ENCODE measurements at regions not wholly inside any gene's neighbourhood (a gene's known extent, or its start where the extent isn't known, plus 50 kb on each side); places are given as distances from the start of the nearest gene placed in this dataset.

DNA sequence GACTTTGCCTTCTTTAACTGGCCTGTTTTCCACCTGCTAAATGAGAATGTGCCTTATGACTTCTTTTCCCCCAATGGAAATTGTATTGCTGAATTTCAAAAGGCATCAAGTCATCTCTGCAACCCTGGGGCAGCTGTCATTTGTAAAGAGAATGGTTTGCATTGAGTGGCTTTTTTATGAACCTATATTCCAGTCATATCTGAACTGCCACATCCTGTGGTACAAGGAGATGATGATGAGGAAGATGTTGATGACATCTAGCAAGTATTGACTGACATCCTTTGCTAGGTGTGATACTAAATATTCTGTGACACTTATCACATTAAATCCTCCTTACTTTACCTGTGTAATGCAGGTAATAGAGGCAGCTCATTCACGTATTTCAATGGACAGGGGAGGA lies 88.3 kb upstream of the KIAA1217 start:
- DNase-seq (ENCODE audit: low spot score): no peak

DNA sequence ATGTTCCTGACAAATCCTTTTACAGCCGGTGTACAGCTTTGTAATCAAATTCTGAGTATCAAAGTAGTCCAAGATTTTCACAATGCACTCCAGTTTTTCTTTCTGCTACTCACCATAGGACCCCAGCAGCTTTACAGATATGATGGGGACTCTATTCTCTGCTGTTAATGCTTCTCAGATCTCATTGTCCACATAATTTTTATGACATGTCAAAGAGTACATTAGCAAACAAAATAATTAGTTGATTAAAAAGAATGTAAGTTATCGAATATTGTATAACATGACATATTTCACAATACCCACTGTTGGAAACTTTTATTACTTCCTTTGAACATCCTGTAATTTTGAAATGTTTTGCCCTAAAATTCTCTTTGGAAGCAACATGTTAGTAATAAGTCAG lies 81.4 kb upstream of the KIAA1217 start:
- DNase-seq (ENCODE audit: low spot score): no peak

- DNase-seq (ENCODE audit: low spot score): no peak
Measured at GRCh38 chr10:24128066-24128730, 80.7 kb upstream of the KIAA1217 start.

GRCh38 chr10:24132741-24133140 lies 76.2 kb upstream of the KIAA1217 start:
- no peak for DNase-seq (ENCODE audit: low spot score)

GRCh38 chr10:24133835-24134234 lies 75.1 kb upstream of the KIAA1217 start:
- DNase-seq (ENCODE audit: low spot score): no peak

- no peak for DNase-seq (ENCODE audit: low spot score)
Measured at GRCh38 chr10:24136070-24136469, 72.9 kb upstream of the KIAA1217 start.

- no peak for DNase-seq (ENCODE audit: low spot score)
Measured at GRCh38 chr10:24147321-24147720, 61.6 kb upstream of the KIAA1217 start.

DNA sequence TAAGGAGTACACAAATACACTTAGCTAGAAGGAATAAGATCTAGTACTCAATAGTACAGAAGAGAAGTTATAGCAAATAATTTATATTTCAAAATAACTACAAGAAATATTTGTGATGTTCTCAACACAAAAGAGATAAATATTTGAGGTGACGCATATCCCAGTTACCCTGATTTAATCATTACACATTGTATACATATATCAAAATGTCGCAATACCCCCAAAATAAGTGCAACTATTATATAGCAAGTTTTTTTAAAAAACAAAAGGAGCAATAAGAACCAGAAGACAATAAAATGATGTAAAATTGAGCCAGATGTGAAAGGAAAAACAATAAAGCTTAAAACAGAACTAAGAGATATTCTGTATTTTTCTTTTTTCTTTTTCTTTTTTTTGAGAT lies 59.3 kb upstream of the KIAA1217 start:
- no peak for DNase-seq (ENCODE audit: low spot score)

DNA sequence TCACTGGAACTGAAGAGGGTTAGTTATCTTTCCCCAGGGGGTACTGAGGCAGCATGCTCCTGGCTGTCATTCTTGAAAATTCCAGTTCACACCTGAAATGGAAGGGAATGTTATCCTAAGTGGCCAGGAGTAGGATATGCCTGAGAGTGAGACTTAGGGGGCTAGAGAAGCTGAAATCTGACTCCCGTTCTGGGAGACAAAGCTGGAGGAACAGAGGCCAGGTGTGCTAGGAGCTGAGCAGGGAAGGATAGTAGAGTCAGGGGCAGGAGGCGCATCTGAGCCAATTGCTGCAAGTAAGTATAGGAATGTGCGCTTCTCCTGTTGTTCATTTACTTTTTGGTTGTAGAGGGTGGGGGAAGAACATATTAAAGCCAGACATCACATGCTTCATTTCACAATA lies 58.1 kb upstream of the KIAA1217 start:
- no peak for DNase-seq (ENCODE audit: low spot score)

- DNase-seq (ENCODE audit: low spot score): no peak
Measured at GRCh38 chr10:24152270-24152669, 56.7 kb upstream of the KIAA1217 start.

DNA sequence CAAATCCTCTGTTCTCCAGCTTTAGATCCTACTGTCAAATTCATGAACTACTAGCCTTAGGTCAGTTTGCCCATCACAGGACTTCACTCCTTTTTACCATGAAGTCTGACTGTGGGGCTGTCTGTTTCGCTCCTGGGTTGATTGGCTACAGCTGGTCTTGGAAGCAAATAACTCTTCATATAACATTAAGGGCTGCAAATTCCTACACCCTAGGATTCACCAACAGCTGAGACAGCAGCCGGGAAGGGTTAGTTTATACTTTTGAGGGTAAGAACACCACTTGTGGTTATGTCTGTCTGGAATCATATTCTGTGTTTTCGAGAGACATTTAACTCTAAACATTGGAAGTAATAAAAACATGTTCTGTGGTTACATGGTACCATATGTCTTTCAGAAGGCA lies 55.9 kb upstream of the KIAA1217 start:
- no peak for DNase-seq (ENCODE audit: low spot score)

DNA sequence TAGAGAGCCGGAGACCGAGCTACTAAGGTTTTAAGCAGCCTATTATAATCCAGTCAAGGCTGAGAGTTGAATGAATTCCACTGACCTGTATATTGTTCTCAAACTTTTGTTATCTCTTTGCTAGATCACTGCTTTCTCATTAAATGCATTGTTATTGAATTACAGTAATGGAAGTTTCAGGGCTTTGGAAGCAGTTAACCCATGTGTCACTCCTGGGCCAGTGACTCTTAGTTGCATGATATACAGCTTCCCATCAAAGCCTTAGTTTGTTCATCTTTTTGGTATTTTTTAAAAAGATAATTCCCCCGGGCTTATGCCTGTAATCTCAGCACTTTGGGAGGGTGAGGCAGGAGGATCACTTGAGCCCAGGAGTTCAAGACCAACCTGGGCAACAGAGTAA lies 55.4 kb upstream of the KIAA1217 start:
- DNase-seq (ENCODE audit: low spot score): no peak

DNA sequence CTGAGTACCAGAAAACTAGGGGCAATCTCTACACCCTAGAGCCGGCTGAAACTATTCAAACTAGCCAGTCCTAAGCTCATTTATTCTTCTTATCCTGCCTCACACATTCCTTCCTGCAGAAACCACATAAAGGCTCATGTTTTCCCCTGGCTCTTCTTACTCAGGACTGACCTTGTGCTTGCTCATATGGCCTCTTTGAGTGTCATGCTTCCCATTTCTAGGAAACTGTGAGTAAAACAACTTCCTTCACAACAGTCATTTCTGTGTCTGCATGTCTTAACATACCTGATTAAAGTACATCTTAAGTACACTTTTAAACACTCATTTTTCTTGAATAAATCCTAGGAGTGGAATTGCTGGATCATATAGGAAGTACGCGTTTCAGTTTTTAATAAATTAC lies 52.3 kb upstream of the KIAA1217 start:
- no peak for DNase-seq (ENCODE audit: low spot score)

GRCh38 chr10:24157567-24157966 lies 51.4 kb upstream of the KIAA1217 start:
- DNase-seq (ENCODE audit: low spot score): no peak
